Activated CD8-positive, alpha-beta T cell treated with anti-CD3 and anti-CD28 coated beads, Interleukin-2, amount 10 ng/mL, durations not matched to agents 7 days and 5 days (primary cell): ENCODE measurements at regions not wholly inside any gene's neighbourhood (a gene's known extent, or its start where the extent isn't known, plus 50 kb on each side); places are given as distances from the start of the nearest gene placed in this dataset.
A peak's percentile ranks its signal among the peaks of the same experiment; 100 is the strongest.

Source experiments
- ATAC-seq: fragments of 150-1000 bp; cut with Tn5 transposase; one replicate; pipeline ENCODE4 v1.10.0; 2021; ENCODE audit warnings: moderate library complexity
- CTCF ChIA-PET: fragments of 350-600 bp; sonication (Branson Sonifier 250); formaldehyde crosslinking; loops from one replicate; lab custom pipeline; 2021; ENCODE audit warnings: antibody characterized with exemption; lab: Charles Lee
- POLR2A ChIA-PET: fragments of 350-600 bp; sonication (Branson Sonifier 250); formaldehyde crosslinking; loops from one replicate; lab custom pipeline; 2021; ENCODE audit warnings: antibody characterized with exemption; lab: Charles Lee
- DNase-seq: peaks from one replicate; pipeline ENCODE4 v3.0.0-alpha.2; 2020
- H3K27ac Mint-ChIP-seq: one replicate; pipeline ENCODE4 v1.8.0; 2021; ENCODE audit warnings: mild to moderate bottlenecking, mixed read lengths
- H3K27me3 Mint-ChIP-seq: one replicate; pipeline ENCODE4 v1.8.0; 2021; ENCODE audit warnings: low read depth, mixed read lengths
- H3K36me3 Mint-ChIP-seq: one replicate; pipeline ENCODE4 v1.8.0; 2021; ENCODE audit warnings: low read depth, mixed read lengths
- H3K4me1 Mint-ChIP-seq: one replicate; pipeline ENCODE4 v1.8.0; 2021; ENCODE audit warnings: low read depth, mixed read lengths
- H3K4me3 Mint-ChIP-seq: one replicate; pipeline ENCODE4 v1.8.0; 2021; ENCODE audit warnings: mild to moderate bottlenecking, mixed read lengths
- H3K9me3 Mint-ChIP-seq: one replicate; pipeline ENCODE4 v1.8.0; 2022; ENCODE audit warnings: mixed read lengths; ENCODE audit not compliant: insufficient read depth

DNA sequence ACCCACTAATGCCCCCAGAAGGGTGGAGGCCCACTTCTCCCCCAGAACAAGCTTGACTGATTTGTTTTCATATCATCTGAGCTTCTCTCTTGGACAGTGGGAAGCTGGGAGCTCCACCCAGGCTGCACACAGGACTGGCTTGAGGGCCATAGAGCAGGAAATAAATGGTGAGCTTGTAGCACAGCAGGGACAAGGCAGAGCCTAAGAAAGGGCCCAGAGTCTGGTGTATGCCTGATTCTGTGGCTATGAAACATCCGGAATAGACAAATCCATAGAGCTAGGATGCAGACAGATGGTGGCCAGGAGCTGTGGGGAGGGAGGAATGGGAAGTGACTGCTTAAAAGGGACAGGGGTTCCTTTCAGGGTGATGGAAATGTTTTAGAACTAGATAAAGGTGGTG lies 79.0 kb downstream of the ARL6IP4 start:
- CTCF ChIA-PET, result interaction anchor here (0.9 to 2.8 kb wide), 6 partner anchors 11 to 179 kb away, joined by 3 to 16 read pairs (median 4); no protein-coding TSS in a partner anchor
- no peak for DNase-seq
- Mint-ChIP-seq H3K36me3 (no peaks in the 10 kb centered on the region), H3K27me3 (no peaks in the 10 kb centered on the region), H3K4me1 (peaks cover 29% of the 10 kb centered on the region), H3K9me3 (no peaks in the 10 kb centered on the region), H3K4me3 (no peak overlapping the region), H3K27ac (no peak overlapping the region)
- ATAC-seq, result no peak
- POLR2A ChIA-PET, result interaction anchor here (0.7 to 2.1 kb wide), 5 partner anchors 14 to 173 kb away, joined by 3 to 9 read pairs (median 3); partner anchors contain the start of genes MPHOSPH9 and MTRFR

DNA sequence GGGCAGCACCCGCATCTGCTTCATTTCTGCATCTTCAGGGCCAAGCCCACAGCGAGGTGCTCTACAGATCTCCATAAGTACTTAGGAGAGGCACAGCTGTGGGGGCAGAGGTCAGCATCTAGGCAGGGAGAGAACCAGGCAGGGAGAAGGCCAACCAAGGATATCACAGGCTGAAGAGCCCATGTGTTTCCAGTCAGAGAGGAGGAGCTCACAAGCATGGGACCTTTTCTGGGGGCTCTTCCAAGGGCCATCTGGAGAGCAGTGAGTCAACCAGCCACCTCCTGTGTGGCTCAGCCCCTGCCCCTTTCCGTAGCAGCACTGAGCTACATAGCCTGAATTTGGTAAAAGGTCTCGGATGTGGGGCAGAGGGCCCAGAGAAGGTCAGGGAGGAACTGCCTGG lies 78.5 kb downstream of the ARL6IP4 start:
- CTCF ChIA-PET, result interaction anchor here (0.9 to 2.8 kb wide), 5 partner anchors 11 to 179 kb away, joined by 3 to 16 read pairs (median 3); no protein-coding TSS in a partner anchor
- no peaks in the 10 kb centered on the region for H3K9me3 Mint-ChIP-seq
- peaks cover 25% of the 10 kb centered on the region for H3K4me1 Mint-ChIP-seq
- ATAC-seq (no peak), DNase-seq (no peak)
- H3K4me3 Mint-ChIP-seq, result no peak overlapping the region
- no peaks in the 10 kb centered on the region for H3K27me3 Mint-ChIP-seq
- H3K27ac Mint-ChIP-seq, result no peak overlapping the region
- POLR2A ChIA-PET, result interaction anchor here (0.6 to 2.1 kb wide), 3 partner anchors 15 to 174 kb away, joined by 3 to 9 read pairs (median 7); partner anchors contain the start of gene MPHOSPH9
- H3K36me3 Mint-ChIP-seq, result peaks cover 3% of the 10 kb centered on the region

DNA sequence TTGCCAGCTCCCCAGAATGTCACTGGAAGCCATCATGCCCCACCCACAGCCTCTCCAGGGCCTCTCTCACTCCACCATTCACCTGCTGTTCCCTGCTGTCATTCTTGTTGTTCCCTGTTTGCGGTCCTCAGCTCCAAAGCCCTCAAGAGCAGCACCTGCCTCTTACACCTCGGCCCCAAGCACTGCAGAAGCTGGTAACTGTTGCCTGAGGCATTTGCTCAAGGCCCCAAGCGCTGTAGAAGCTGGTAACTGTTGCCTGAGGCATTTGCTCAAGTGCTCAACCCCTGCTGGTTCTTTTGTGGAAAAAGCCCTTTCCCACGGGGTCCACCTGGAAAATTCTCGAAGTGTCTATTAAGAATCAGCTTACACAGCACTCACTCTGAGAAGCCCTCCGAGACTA lies 78.0 kb downstream of the ARL6IP4 start:
- Mint-ChIP-seq H3K27ac (no peak overlapping the region), H3K9me3 (no peaks in the 10 kb centered on the region), H3K27me3 (no peaks in the 10 kb centered on the region), H3K4me1 (peaks cover 20% of the 10 kb centered on the region), H3K4me3 (no peak overlapping the region), H3K36me3 (peaks cover 3% of the 10 kb centered on the region)
- CTCF ChIA-PET, result interaction anchor here (0.9 to 2.8 kb wide), 3 partner anchors 15 to 180 kb away, joined by 3 to 16 read pairs (median 3); no protein-coding TSS in a partner anchor
- POLR2A ChIA-PET, result interaction anchor here (0.6 to 2.1 kb wide), 2 partner anchors 17 to 174 kb away, joined by 3 to 9 read pairs; partner anchors contain the start of gene MPHOSPH9
- ATAC-seq (no peak), DNase-seq (no peak)

- ATAC-seq, result no peak
- ChIA-PET POLR2A (no interaction called here), CTCF (interaction anchor here (2.8 kb wide), 1 partner anchor 18 kb away, joined by 16 read pairs; no protein-coding TSS in a partner anchor)
- no peaks in the 10 kb centered on the region for H3K27me3 Mint-ChIP-seq
- H3K36me3 Mint-ChIP-seq, result peaks cover 3% of the 10 kb centered on the region
- peaks cover 15% of the 10 kb centered on the region for H3K4me1 Mint-ChIP-seq
- no peak for DNase-seq
- no peak overlapping the region for H3K27ac Mint-ChIP-seq
- no peaks in the 10 kb centered on the region for H3K9me3 Mint-ChIP-seq
- H3K4me3 Mint-ChIP-seq, result no peak overlapping the region
These were observed 77.2 kb downstream of the ARL6IP4 start for GRCh38 chr12:123057513-123058265.

GRCh38 chr12:123056709-123057108 lies 76.2 kb downstream of the ARL6IP4 start:
- ATAC-seq (peak; percentile 26), DNase-seq (no peak)
- no peak overlapping the region for H3K4me3 Mint-ChIP-seq
- H3K27me3 Mint-ChIP-seq, result no peaks in the 10 kb centered on the region
- CTCF ChIA-PET, result interaction anchor here (1.2 to 1.6 kb wide), 2 partner anchors 12 to 181 kb away, joined by 3 to 4 read pairs; no protein-coding TSS in a partner anchor
- H3K4me1 Mint-ChIP-seq, result peaks cover 8% of the 10 kb centered on the region
- POLR2A ChIA-PET, result no interaction called here
- H3K36me3 Mint-ChIP-seq, result peaks cover 3% of the 10 kb centered on the region
- no peak overlapping the region for H3K27ac Mint-ChIP-seq
- no peaks in the 10 kb centered on the region for H3K9me3 Mint-ChIP-seq

DNA sequence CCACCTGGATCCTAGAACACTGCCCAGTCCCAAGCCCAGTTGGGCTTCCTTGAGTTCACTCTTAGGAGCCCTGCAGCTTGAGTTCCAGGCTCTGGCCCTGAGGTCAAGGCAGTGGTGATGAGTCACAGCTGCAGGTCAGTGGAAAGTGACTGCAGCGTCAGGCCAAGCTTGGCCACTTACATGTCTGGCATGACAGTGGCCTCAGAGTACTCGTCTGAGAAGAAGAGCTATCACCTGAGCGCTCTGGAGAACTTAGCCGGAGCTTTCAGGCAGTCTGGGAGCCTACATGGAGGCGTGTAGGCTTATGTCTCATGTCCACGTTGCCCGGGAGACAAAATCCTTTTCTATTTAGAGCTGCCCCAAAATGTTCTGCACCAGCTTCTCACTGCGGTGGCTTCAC lies 75.6 kb downstream of the ARL6IP4 start:
- POLR2A ChIA-PET, result interaction anchor here (1.4 kb wide), 1 partner anchor 20 kb away, joined by 4 read pairs; no protein-coding TSS in a partner anchor
- no peak for ATAC-seq
- H3K4me1 Mint-ChIP-seq, result peaks cover 13% of the 10 kb centered on the region
- CTCF ChIA-PET, result interaction anchor here (1.2 to 1.6 kb wide), 2 partner anchors 11 to 181 kb away, joined by 3 to 4 read pairs; no protein-coding TSS in a partner anchor
- H3K9me3 Mint-ChIP-seq, result no peaks in the 10 kb centered on the region
- no peak for DNase-seq
- no peaks in the 10 kb centered on the region for H3K27me3 Mint-ChIP-seq
- no peak overlapping the region for H3K27ac Mint-ChIP-seq
- no peak overlapping the region for H3K4me3 Mint-ChIP-seq
- H3K36me3 Mint-ChIP-seq, result peaks cover 3% of the 10 kb centered on the region

- CTCF ChIA-PET, result interaction anchor here (0.8 to 1.6 kb wide), 3 partner anchors 10 to 182 kb away, joined by 3 to 4 read pairs (median 3); no protein-coding TSS in a partner anchor
- no peaks in the 10 kb centered on the region for H3K27me3 Mint-ChIP-seq
- H3K4me1 Mint-ChIP-seq, result peaks cover 19% of the 10 kb centered on the region
- no peaks in the 10 kb centered on the region for H3K9me3 Mint-ChIP-seq
- no peak for DNase-seq
- peaks cover 3% of the 10 kb centered on the region for H3K36me3 Mint-ChIP-seq
- no peak overlapping the region for H3K4me3 Mint-ChIP-seq
- no peak overlapping the region for H3K27ac Mint-ChIP-seq
- ATAC-seq, result no peak
- POLR2A ChIA-PET, result interaction anchor here (0.7 to 1.4 kb wide), 4 partner anchors 11 to 374 kb away, joined by 3 to 4 read pairs (median 4); no protein-coding TSS in a partner anchor
These were observed 74.8 kb downstream of the ARL6IP4 start for GRCh38 chr12:123055281-123055766.

- Mint-ChIP-seq H3K4me1 (peaks cover 22% of the 10 kb centered on the region), H3K9me3 (no peaks in the 10 kb centered on the region), H3K4me3 (no peak overlapping the region), H3K36me3 (peaks cover 3% of the 10 kb centered on the region), H3K27ac (no peak overlapping the region), H3K27me3 (no peaks in the 10 kb centered on the region)
- no peak for ATAC-seq
- POLR2A ChIA-PET, result no interaction called here
- CTCF ChIA-PET, result no interaction called here
- DNase-seq, result no peak
These were observed 73.9 kb downstream of the ARL6IP4 start for GRCh38 chr12:123054371-123054770.

- H3K27me3 Mint-ChIP-seq, result no peaks in the 10 kb centered on the region
These were observed 71.1 kb downstream of the ARL6IP4 start for GRCh38 chr12:123051556-123051955.

DNA sequence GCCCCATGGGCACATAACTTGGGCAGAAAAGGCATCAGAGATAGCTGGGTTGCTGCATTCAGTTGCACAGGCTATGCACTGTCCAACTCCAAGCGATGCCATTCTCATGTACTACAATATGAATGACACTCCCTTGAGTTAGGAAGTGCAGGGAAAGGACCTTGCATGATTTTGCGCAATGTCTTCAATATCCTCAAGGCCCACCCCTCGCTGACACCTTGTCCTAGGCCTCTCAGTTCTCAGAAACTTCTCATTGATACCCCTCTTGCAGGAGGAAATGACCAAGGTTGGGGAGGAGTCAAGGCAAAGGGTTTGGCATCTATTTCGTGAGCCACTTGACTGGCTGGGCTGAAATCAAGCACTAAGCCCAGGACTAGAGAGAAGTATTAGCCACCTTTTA lies 70.4 kb downstream of the ARL6IP4 start:
- H3K9me3 Mint-ChIP-seq, result no peaks in the 10 kb centered on the region
- ATAC-seq (peak; percentile 59), DNase-seq (peak; percentile 30)
- no peak overlapping the region for H3K4me3 Mint-ChIP-seq
- ChIA-PET POLR2A (no interaction called here), CTCF (interaction anchor here (1.4 kb wide), 1 partner anchor 13 kb away, joined by 4 read pairs; no protein-coding TSS in a partner anchor)
- H3K4me1 Mint-ChIP-seq, result peaks cover 26% of the 10 kb centered on the region
- no peaks in the 10 kb centered on the region for H3K27me3 Mint-ChIP-seq
- peaks cover 3% of the 10 kb centered on the region for H3K36me3 Mint-ChIP-seq
- no peak overlapping the region for H3K27ac Mint-ChIP-seq

More at GRCh38 chr12:123051556-123051955, 71.1 kb downstream of the ARL6IP4 start:
- no peak for ATAC-seq
- POLR2A ChIA-PET, result no interaction called here
- Mint-ChIP-seq H3K4me1 (peaks cover 26% of the 10 kb centered on the region), H3K9me3 (no peaks in the 10 kb centered on the region), H3K36me3 (peaks cover 3% of the 10 kb centered on the region), H3K4me3 (no peak overlapping the region), H3K27ac (peak overlapping the region; percentile 1)
- DNase-seq, result no peak
- CTCF ChIA-PET, result interaction anchor here (1.4 kb wide), 1 partner anchor 12 kb away, joined by 4 read pairs; no protein-coding TSS in a partner anchor

GRCh38 chr12:123050331-123050831 lies 69.9 kb downstream of the ARL6IP4 start:
- ATAC-seq, result peak; percentile 34
- no peak overlapping the region for H3K4me3 Mint-ChIP-seq
- peaks cover 3% of the 10 kb centered on the region for H3K36me3 Mint-ChIP-seq
- no peak overlapping the region for H3K27ac Mint-ChIP-seq
- POLR2A ChIA-PET, result no interaction called here
- H3K9me3 Mint-ChIP-seq, result no peaks in the 10 kb centered on the region
- DNase-seq, result no peak
- CTCF ChIA-PET, result interaction anchor here (1.6 to 1.8 kb wide), 2 partner anchors 25 to 188 kb away, joined by 5 to 7 read pairs; no protein-coding TSS in a partner anchor
- H3K4me1 Mint-ChIP-seq, result peaks cover 26% of the 10 kb centered on the region
- H3K27me3 Mint-ChIP-seq, result no peaks in the 10 kb centered on the region
